Gastroesophageal sphincter (tissue), 3 donors: ENCODE measurements at regions not wholly inside any gene's neighbourhood (a gene's known extent, or its start where the extent isn't known, plus 50 kb on each side); places are given as distances from the start of the nearest gene placed in this dataset.

Experiments used
- CTCF ChIP-seq, 4 experiments: fragments of 200-600 bp in 2 of 4; fragments of 450-650 bp in 2 of 4; sonication (generic) in 1 of 4; IDR thresholded peaks; one replicate each; pipeline ENCODE4 v1.5.1; 2017 to 2019; ENCODE audit warnings: antibody characterized with exemption in 4 of 4, mild to moderate bottlenecking in 2 of 4, moderate library complexity in 2 of 4
- EP300 ChIP-seq: sonication (generic); formaldehyde crosslinking; IDR thresholded peaks from one replicate; pipeline ENCODE4 v1.6.1; 2017; ENCODE audit warnings: antibody characterized with exemption, mild to moderate bottlenecking
- POLR2AphosphoS5 ChIP-seq: sonication (generic); formaldehyde crosslinking; IDR thresholded peaks from one replicate; pipeline ENCODE4 v1.6.1; 2017; ENCODE audit warnings: antibody characterized with exemption

DNA sequence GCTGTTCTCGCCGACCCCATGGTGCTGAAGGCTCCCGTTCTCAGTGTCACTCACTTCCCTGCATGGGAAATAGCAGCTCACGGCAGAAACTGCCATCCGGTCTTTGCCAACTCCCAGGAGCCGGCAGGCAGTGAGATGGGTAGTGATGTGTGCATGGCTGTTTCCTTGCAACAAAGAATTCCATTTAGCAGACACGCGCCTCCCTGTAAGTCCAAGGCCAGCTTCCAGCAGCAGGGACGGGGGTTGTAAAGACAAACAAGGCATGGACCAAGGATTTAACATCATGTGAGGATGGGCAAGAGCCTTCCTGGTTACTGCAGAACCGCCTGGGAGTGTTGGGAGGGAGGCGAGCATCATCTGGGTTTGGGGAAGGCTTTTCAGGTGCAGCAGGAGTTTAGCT lies 273.1 kb downstream of the GLRX3 start:
- TF ChIP-seq EP300 (no peak), POLR2AphosphoS5 (no peak), CTCF (IDR thresholded peaks at IDR 0.05) (no peak)
